Vagina (tissue), 2 donors: ENCODE measurements at regions not wholly inside any gene's neighbourhood (a gene's known extent, or its start where the extent isn't known, plus 50 kb on each side); places are given as distances from the start of the nearest gene placed in this dataset.

ENCODE experiments used
- DNase-seq, 2 donors: peaks; one replicate each; pipeline ENCODE4 v3.0.0-alpha.2; 2017; ENCODE audit errors: extremely low spot score in 2 of 2
- H3K27ac ChIP-seq: fragments of 200-600 bp; sonication (generic); one replicate; pipeline ENCODE4 v1.5.1; 2019
- H3K27me3 ChIP-seq: fragments of 200-600 bp; sonication (generic); one replicate; pipeline ENCODE4 v1.5.1; 2019
- H3K36me3 ChIP-seq, 2 donors: fragments of 200-600 bp; sonication (generic); one replicate each; pipeline ENCODE4 v1.5.1; 2017 to 2019
- H3K4me1 ChIP-seq: fragments of 200-600 bp; sonication (generic); one replicate; pipeline ENCODE4 v1.5.1; 2019
- H3K4me3 ChIP-seq, 2 donors: fragments of 200-600 bp; sonication (generic); 1 replicate in 1 of 2; 2 replicates in 1 of 2; pipeline ENCODE4 v1.5.1; 2016 to 2019
- H3K9me3 ChIP-seq: fragments of 200-600 bp; sonication (generic); one replicate; pipeline ENCODE4 v1.5.1; 2019
- POLR2A ChIP-seq, 2 donors: fragments of 450-650 bp; IDR thresholded peaks; one replicate each; pipeline ENCODE4 v1.6.1; 2017; ENCODE audit warnings: antibody characterized with exemption in 2 of 2, mild to moderate bottlenecking in 2 of 2, moderate library complexity in 2 of 2
- POLR2AphosphoS5 ChIP-seq, 2 donors: sonication (generic); formaldehyde crosslinking; IDR thresholded peaks; one replicate each; pipeline ENCODE4 v1.9.0; 2017; ENCODE audit warnings: antibody characterized with exemption in 2 of 2, mild to moderate bottlenecking in 2 of 2, low read depth in 1 of 2; ENCODE audit not compliant: insufficient read depth in 1 of 2
- intact Hi-C: fragments of 100-400 bp; cut with DNase I; formaldehyde crosslinking; loops from one replicate; pipeline ENCODE4 v1.15.1; 2023
- TF ChIP-seq, protein P1 (sequence below), 3 experiments: fragments of 450-650 bp in 2 of 3; fragments of 200-600 bp in 1 of 3; sonication (generic) in 1 of 3; IDR thresholded peaks; one replicate each; pipeline ENCODE4 v1.5.1; 2017 to 2019; ENCODE audit warnings: antibody characterized with exemption in 3 of 3, mild to moderate bottlenecking in 2 of 3, moderate library complexity in 2 of 3

GRCh38 chr18:24959051-24959476, 392.9 kb downstream of the ZNF521 start:
- H3K27ac ChIP-seq: peak overlapping the region; percentile 12
- H3K27me3 ChIP-seq: no peaks in the 10 kb centered on the region
- TF ChIP-seq POLR2AphosphoS5 (IDR thresholded peaks at IDR 0.05; ENCODE audit: insufficient read depth in 1 of 2, low read depth in 1 of 2) (no peak), POLR2A (IDR thresholded peaks at IDR 0.05) (no peak)
- TF ChIP-seq, protein P1, sequence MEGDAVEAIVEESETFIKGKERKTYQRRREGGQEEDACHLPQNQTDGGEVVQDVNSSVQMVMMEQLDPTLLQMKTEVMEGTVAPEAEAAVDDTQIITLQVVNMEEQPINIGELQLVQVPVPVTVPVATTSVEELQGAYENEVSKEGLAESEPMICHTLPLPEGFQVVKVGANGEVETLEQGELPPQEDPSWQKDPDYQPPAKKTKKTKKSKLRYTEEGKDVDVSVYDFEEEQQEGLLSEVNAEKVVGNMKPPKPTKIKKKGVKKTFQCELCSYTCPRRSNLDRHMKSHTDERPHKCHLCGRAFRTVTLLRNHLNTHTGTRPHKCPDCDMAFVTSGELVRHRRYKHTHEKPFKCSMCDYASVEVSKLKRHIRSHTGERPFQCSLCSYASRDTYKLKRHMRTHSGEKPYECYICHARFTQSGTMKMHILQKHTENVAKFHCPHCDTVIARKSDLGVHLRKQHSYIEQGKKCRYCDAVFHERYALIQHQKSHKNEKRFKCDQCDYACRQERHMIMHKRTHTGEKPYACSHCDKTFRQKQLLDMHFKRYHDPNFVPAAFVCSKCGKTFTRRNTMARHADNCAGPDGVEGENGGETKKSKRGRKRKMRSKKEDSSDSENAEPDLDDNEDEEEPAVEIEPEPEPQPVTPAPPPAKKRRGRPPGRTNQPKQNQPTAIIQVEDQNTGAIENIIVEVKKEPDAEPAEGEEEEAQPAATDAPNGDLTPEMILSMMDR (IDR thresholded peaks at IDR 0.05): no peak
- no peaks in the 10 kb centered on the region for H3K36me3 ChIP-seq
- no peaks in the 10 kb centered on the region for H3K9me3 ChIP-seq
- peaks cover 8% of the 10 kb centered on the region for H3K4me1 ChIP-seq
- intact Hi-C loops: no loop called here
- no peak overlapping the region for H3K4me3 ChIP-seq
- DNase-seq: no peak

DNA sequence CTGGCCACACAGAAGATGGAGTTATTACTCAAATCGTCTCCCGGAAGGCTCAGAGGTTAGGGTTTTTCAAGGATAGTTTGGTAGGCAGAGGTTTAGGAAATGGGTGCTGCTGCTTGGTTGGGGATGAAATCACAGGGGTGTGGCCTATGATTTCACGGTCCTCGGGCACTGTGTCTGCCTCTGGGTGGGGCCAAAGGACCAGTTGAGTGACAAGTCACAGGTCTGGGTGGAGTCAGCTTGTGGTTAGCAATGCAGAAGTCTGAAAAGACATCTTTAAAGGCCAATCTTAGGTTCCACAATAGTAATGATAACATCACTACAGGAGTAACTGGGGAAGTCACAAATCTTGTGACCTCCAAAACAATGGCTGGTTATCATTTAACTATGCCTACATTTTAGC, 387.8 kb downstream of the ZNF521 start:
- no peak overlapping the region for H3K27ac ChIP-seq
- no peaks in the 10 kb centered on the region for H3K27me3 ChIP-seq
- no peaks in the 10 kb centered on the region for H3K9me3 ChIP-seq
- DNase-seq: no peak
- intact Hi-C loops: no loop called here
- no peak overlapping the region for H3K4me3 ChIP-seq
- peaks cover 1% of the 10 kb centered on the region for H3K4me1 ChIP-seq
- H3K36me3 ChIP-seq: no peaks in the 10 kb centered on the region
- TF ChIP-seq, protein P1 (IDR thresholded peaks at IDR 0.05): no peak
- TF ChIP-seq POLR2AphosphoS5 (IDR thresholded peaks at IDR 0.05; ENCODE audit: insufficient read depth in 1 of 2, low read depth in 1 of 2) (no peak), POLR2A (IDR thresholded peaks at IDR 0.05) (no peak)

- TF ChIP-seq POLR2A (IDR thresholded peaks at IDR 0.05) (no peak), POLR2AphosphoS5 (IDR thresholded peaks at IDR 0.05; ENCODE audit: insufficient read depth in 1 of 2, low read depth in 1 of 2) (no peak)
- TF ChIP-seq, protein P1 (IDR thresholded peaks at IDR 0.05): no peak
These were observed 383.7 kb downstream of the ZNF521 start for GRCh38 chr18:24968238-24968775.

DNA sequence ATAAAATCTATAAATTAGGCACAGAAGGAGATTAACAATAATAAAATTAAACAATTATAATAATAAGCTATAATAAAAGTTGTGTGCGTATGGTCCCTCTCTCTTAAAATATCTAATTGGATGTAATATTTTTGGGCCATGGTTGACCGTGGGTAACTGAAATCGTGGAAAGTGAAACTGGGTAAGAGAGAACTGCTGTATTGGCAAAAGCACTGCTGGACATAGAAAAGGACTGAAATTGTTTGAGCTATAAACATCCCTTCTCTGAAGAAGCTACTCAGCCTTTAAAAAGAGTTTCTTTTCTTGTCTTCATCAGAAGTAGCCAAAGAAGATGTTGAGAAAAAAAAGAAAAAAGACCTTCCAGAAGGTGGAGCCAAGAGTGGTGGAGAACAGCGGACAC, 379.4 kb downstream of the ZNF521 start:
- intact Hi-C loops: no loop called here

More at GRCh38 chr18:24968238-24968775, 383.7 kb downstream of the ZNF521 start:
- no peaks in the 10 kb centered on the region for H3K9me3 ChIP-seq
- H3K36me3 ChIP-seq: no peaks in the 10 kb centered on the region
- H3K27ac ChIP-seq: no peak overlapping the region
- intact Hi-C loops: no loop called here
- DNase-seq: no peak
- no peaks in the 10 kb centered on the region for H3K27me3 ChIP-seq
- no peak overlapping the region for H3K4me3 ChIP-seq
- H3K4me1 ChIP-seq: no peaks in the 10 kb centered on the region

DNA sequence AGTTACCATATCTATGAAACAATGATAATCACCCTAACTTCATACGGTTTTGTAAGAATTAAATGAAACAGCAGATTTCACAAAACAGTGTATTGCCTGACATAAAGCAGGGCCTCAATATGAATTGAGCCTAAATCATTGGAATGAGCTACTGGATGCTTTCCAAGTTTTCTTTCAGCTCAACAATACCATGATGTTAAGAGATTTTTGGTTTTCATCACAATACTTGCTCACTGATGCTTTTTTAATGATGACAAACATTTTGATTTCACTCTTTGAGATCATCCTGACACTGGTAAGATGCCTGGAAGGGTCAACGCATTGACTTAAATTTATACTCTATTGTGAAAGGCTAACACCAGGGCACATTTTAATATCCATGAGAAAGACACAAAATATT, 377.5 kb downstream of the ZNF521 start:
- Histone ChIP-seq H3K27ac (no peak overlapping the region), H3K4me3 (no peak overlapping the region), H3K27me3 (no peaks in the 10 kb centered on the region), H3K4me1 (no peaks in the 10 kb centered on the region), H3K9me3 (no peaks in the 10 kb centered on the region), H3K36me3 (no peaks in the 10 kb centered on the region)
- intact Hi-C loops: no loop called here
- no peak for DNase-seq
- TF ChIP-seq, protein P1 (IDR thresholded peaks at IDR 0.05): no peak
- TF ChIP-seq POLR2A (IDR thresholded peaks at IDR 0.05): no peak
- TF ChIP-seq POLR2AphosphoS5 (IDR thresholded peaks at IDR 0.05; ENCODE audit: insufficient read depth in 1 of 2, low read depth in 1 of 2): no peak

More for the DNA sequence above, 379.4 kb downstream of the ZNF521 start:
- Histone ChIP-seq H3K27me3 (no peaks in the 10 kb centered on the region), H3K36me3 (no peaks in the 10 kb centered on the region), H3K4me3 (no peak overlapping the region), H3K9me3 (no peaks in the 10 kb centered on the region), H3K4me1 (no peaks in the 10 kb centered on the region), H3K27ac (no peak overlapping the region)
- no peak for DNase-seq
- TF ChIP-seq POLR2A (IDR thresholded peaks at IDR 0.05): no peak
- TF ChIP-seq POLR2AphosphoS5 (IDR thresholded peaks at IDR 0.05; ENCODE audit: insufficient read depth in 1 of 2, low read depth in 1 of 2): no peak
- TF ChIP-seq, protein P1 (IDR thresholded peaks at IDR 0.05): no peak
